H9 (cell line): ENCODE measurements at regions not wholly inside any gene's neighbourhood (a gene's known extent, or its start where the extent isn't known, plus 50 kb on each side); places are given as distances from the start of the nearest gene placed in this dataset.

Experiments
- DNase-seq: peaks from one replicate; pipeline ENCODE4 v3.0.0-alpha.2; 2017
- H2AFZ ChIP-seq: one replicate; pipeline ENCODE4 v1.6.1; 2013; ENCODE audit warnings: mild to moderate bottlenecking, low read length, control low read depth, moderate library complexity
- H2AK5ac ChIP-seq: 2 replicates; pipeline ENCODE4 v1.6.1; 2013; ENCODE audit warnings: low read length, control low read depth, mixed read lengths; ENCODE audit not compliant: insufficient read length
- H2BK120ac ChIP-seq: one replicate; pipeline ENCODE4 v1.6.1; 2013; ENCODE audit warnings: low read depth, mild to moderate bottlenecking, low read length, control low read depth, inconsistent platforms; ENCODE audit not compliant: poor library complexity, severe bottlenecking
- H2BK12ac ChIP-seq: 2 replicates; pipeline ENCODE4 v1.6.1; 2013; ENCODE audit warnings: low read length, control low read depth, mixed read lengths, low read depth; ENCODE audit not compliant: insufficient read length
- H2BK15ac ChIP-seq: 2 replicates; pipeline ENCODE4 v1.6.1; 2013; ENCODE audit warnings: low read depth, low read length, control low read depth
- H2BK20ac ChIP-seq: one replicate; pipeline ENCODE4 v1.6.1; 2013; ENCODE audit warnings: low read depth, mild to moderate bottlenecking, low read length, control low read depth, inconsistent platforms; ENCODE audit not compliant: poor library complexity, severe bottlenecking
- H2BK5ac ChIP-seq: 2 replicates; pipeline ENCODE4 v1.6.1; 2013; ENCODE audit warnings: low read length, control low read depth, mixed read lengths; ENCODE audit not compliant: insufficient read length
- H3K14ac ChIP-seq: 2 replicates; pipeline ENCODE4 v1.6.1; 2013; ENCODE audit warnings: low read length, control low read depth; ENCODE audit not compliant: insufficient read depth
- H3K18ac ChIP-seq: 2 replicates; pipeline ENCODE4 v1.6.1; 2013; ENCODE audit warnings: low read depth, mild to moderate bottlenecking, mixed read lengths, low read length, control low read depth; ENCODE audit not compliant: insufficient read length
- H3K23ac ChIP-seq: 2 replicates; pipeline ENCODE4 v1.6.1; 2013; ENCODE audit warnings: low read length, control low read depth, mixed read lengths, low read depth; ENCODE audit not compliant: insufficient read length
- H3K23me2 ChIP-seq: 2 replicates; pipeline ENCODE4 v1.6.1; 2013; ENCODE audit warnings: low read depth, mild to moderate bottlenecking, mixed read lengths, low read length, control low read depth; ENCODE audit not compliant: insufficient read length, poor library complexity, severe bottlenecking
- H3K27ac ChIP-seq: 2 replicates; pipeline ENCODE4 v1.5.1; 2013; ENCODE audit warnings: low read length, control low read depth, mixed read lengths, low read depth; ENCODE audit not compliant: insufficient read length
- H3K27me3 ChIP-seq: 2 replicates; pipeline ENCODE4 v1.6.1; 2013; ENCODE audit warnings: low read length, control low read depth, inconsistent platforms; ENCODE audit not compliant: insufficient read depth
- H3K4ac ChIP-seq: 2 replicates; pipeline ENCODE4 v1.6.1; 2013; ENCODE audit warnings: low read depth, mild to moderate bottlenecking, control low read depth, inconsistent platforms, low read length, moderate library complexity
- H3K4me1 ChIP-seq: 2 replicates; pipeline ENCODE4 v1.6.1; 2013; ENCODE audit warnings: low read length, control low read depth, inconsistent platforms; ENCODE audit not compliant: insufficient read depth
- H3K4me2 ChIP-seq: 2 replicates; pipeline ENCODE4 v1.6.1; 2013; ENCODE audit warnings: low read length, control low read depth, mixed read lengths; ENCODE audit not compliant: insufficient read length, insufficient read depth
- H3K56ac ChIP-seq: 2 replicates; pipeline ENCODE4 v1.6.1; 2013; ENCODE audit warnings: low read depth, mild to moderate bottlenecking, mixed read lengths, low read length, control low read depth; ENCODE audit not compliant: insufficient read length
- H3K79me1 ChIP-seq: 2 replicates; pipeline ENCODE4 v1.6.1; 2013; ENCODE audit warnings: low read depth, mild to moderate bottlenecking, moderate library complexity, low read length, control low read depth, inconsistent platforms; ENCODE audit not compliant: insufficient read depth, poor library complexity, severe bottlenecking
- H3K79me2 ChIP-seq: 2 replicates; pipeline ENCODE4 v1.6.1; 2013; ENCODE audit warnings: low read length, control low read depth, inconsistent platforms; ENCODE audit not compliant: insufficient read depth
- H3K9ac ChIP-seq: 2 replicates; pipeline ENCODE4 v1.6.1; 2013; ENCODE audit warnings: low read length, control low read depth, mixed read lengths; ENCODE audit not compliant: insufficient read length; ENCODE audit errors: extremely low read depth
- H3K9me3 ChIP-seq: one replicate; pipeline ENCODE4 v1.6.1; 2013; ENCODE audit warnings: low read depth, low read length, inconsistent platforms; ENCODE audit not compliant: control insufficient read depth
- H3T11ph ChIP-seq: one replicate; pipeline ENCODE4 v1.6.1; 2013; ENCODE audit warnings: mild to moderate bottlenecking, low read length, control low read depth, inconsistent platforms
- H4K20me1 ChIP-seq: one replicate; pipeline ENCODE4 v1.6.1; 2013; ENCODE audit not compliant: control insufficient read depth, insufficient read length, insufficient read depth
- H4K5ac ChIP-seq: 2 replicates; pipeline ENCODE4 v1.6.1; 2013; ENCODE audit warnings: low read depth, mild to moderate bottlenecking, mixed read lengths, low read length, control low read depth; ENCODE audit not compliant: insufficient read length
- H4K8ac ChIP-seq: replicated peaks from 2 replicates; pipeline ENCODE4 v1.6.1; 2013; ENCODE audit warnings: low read length, control low read depth, mixed read lengths, low read depth; ENCODE audit not compliant: insufficient read length
- H4K91ac ChIP-seq: 2 replicates; pipeline ENCODE4 v1.6.1; 2013; ENCODE audit warnings: low read depth, mild to moderate bottlenecking, moderate library complexity, mixed read lengths, low read length, control low read depth; ENCODE audit not compliant: insufficient read length
- H3K27ac Mint-ChIP-seq, 3 experiments: 2 replicates in 2 of 3; 3 replicates in 1 of 3; pipeline ENCODE4 v1.8.0; 2020 to 2021; ENCODE audit warnings: mixed read lengths in 3 of 3, mild to moderate bottlenecking in 1 of 3, moderate library complexity in 1 of 3
- H3K27me3 Mint-ChIP-seq: 2 replicates; pipeline ENCODE4 v1.8.0; 2021; ENCODE audit warnings: low read depth, mild to moderate bottlenecking, moderate library complexity, mixed read lengths
- H3K36me3 Mint-ChIP-seq, 3 experiments: 2 replicates in 2 of 3; 3 replicates in 1 of 3; pipeline ENCODE4 v1.8.0; 2020 to 2021; ENCODE audit warnings: low read depth in 3 of 3, mixed read lengths in 3 of 3; ENCODE audit not compliant: insufficient read depth in 1 of 3
- H3K4me1 Mint-ChIP-seq, 2 experiments: 2 replicates each; pipeline ENCODE4 v1.8.0; 2020; ENCODE audit warnings: mixed read lengths in 2 of 2
- H3K4me3 Mint-ChIP-seq, 2 experiments: 2 replicates in 1 of 2; 3 replicates in 1 of 2; pipeline ENCODE4 v1.8.0; 2020 to 2021; ENCODE audit warnings: mild to moderate bottlenecking in 2 of 2, mixed read lengths in 2 of 2, moderate library complexity in 1 of 2
- H3K9me3 Mint-ChIP-seq, 2 experiments: 2 replicates in 1 of 2; 3 replicates in 1 of 2; pipeline ENCODE4 v1.8.0; 2020; ENCODE audit warnings: mild to moderate bottlenecking in 2 of 2, mixed read lengths in 2 of 2, moderate library complexity in 1 of 2
- CTCF ChIP-seq: fragments of 200-600 bp; sonication (generic); conservative IDR thresholded peaks from 3 replicates; pipeline ENCODE4 v1.8.0; 2021; ENCODE audit warnings: antibody characterized with exemption, mild to moderate bottlenecking
- WGBS: extraction: QIAGEN DNeasy Blood & Tissue Kit; methylation state at CpG from one replicate; pipeline ENCODE4 v1.1.7; 2013; ENCODE audit warnings: missing lambda C conversion rate, low lambda C conversion rate, mixed read lengths; ENCODE audit not compliant: insufficient read length; ENCODE audit errors: extremely low coverage; 5-methylcytosine and 5-hydroxymethylcytosine counted together

GRCh38 chr10:83723080-83723479 is 416.2 kb upstream of the GHITM start:
- Histone ChIP-seq H3K23me2 (no peaks in the 10 kb centered on the region), H3K4me2 (no peak overlapping the region), H2BK15ac (no peak overlapping the region), H3K27ac (no peak overlapping the region), H3K9ac (no peak overlapping the region), H3K23ac (no peak overlapping the region), H3K4ac (no peak overlapping the region), H3K56ac (no peak overlapping the region), H3K9me3 (no peaks in the 10 kb centered on the region), H3K27me3 (no peaks in the 10 kb centered on the region), H4K20me1 (no peaks in the 10 kb centered on the region), H3K79me2 (no peaks in the 10 kb centered on the region), H3K4me1 (no peaks in the 10 kb centered on the region), H3K14ac (no peak overlapping the region), H4K91ac (no peak overlapping the region), H3K18ac (no peak overlapping the region), H3K79me1 (no peaks in the 10 kb centered on the region), H2BK12ac (no peak overlapping the region), H3T11ph (no peak overlapping the region), H2BK120ac (no peak overlapping the region), H2AFZ (no peak overlapping the region), H2BK5ac (no peak overlapping the region), H2BK20ac (no peak overlapping the region), H4K8ac (no peak overlapping the region), H2AK5ac (no peak overlapping the region), H4K5ac (no peak overlapping the region)
- Mint-ChIP-seq H3K9me3 (peaks cover 0 to 4% of the 10 kb centered on the region in 2 experiments; a peak in 4 of 5 replicates), H3K4me3 (no peak overlapping the region), H3K27ac (no peak overlapping the region), H3K36me3 (no peaks in the 10 kb centered on the region; a peak in 1 of 7 replicates), H3K4me1 (peaks cover 3% of the 10 kb centered on the region in 2 experiments; a peak in 2 of 4 replicates), H3K27me3 (peaks cover 23% of the 10 kb centered on the region)
- DNase-seq: no peak
- no CpG with 5 or more reads among the region's 2 CpGs for WGBS
- no peak for TF ChIP-seq CTCF
